ENCODE measurements at regions not wholly inside any gene's neighbourhood (a gene's known extent, or its start where the extent isn't known, plus 50 kb on each side); places are given as distances from the start of the nearest gene placed in this dataset.

GRCh38 chr13:99819967-99820366 lies 151.6 kb downstream of the ZIC5 start:
- no peak for DNase-seq

- DNase-seq: no peak
Observed at GRCh38 chr13:99816321-99816720, 155.2 kb downstream of the ZIC5 start.

GRCh38 chr13:99813336-99814095 lies 158.1 kb downstream of the ZIC5 start:
- DNase-seq: no peak

- no peak for DNase-seq
Observed at GRCh38 chr13:99812625-99813024, 158.9 kb downstream of the ZIC5 start.

- DNase-seq: no peak
Observed at GRCh38 chr13:99811067-99811700, 160.4 kb downstream of the ZIC5 start.

GRCh38 chr13:99809926-99810325 lies 161.6 kb downstream of the ZIC5 start:
- DNase-seq: no peak

GRCh38 chr13:99809496-99809895 lies 162.1 kb downstream of the ZIC5 start:
- no peak for DNase-seq

GRCh38 chr13:99808786-99809185 lies 162.8 kb downstream of the ZIC5 start:
- no peak for DNase-seq

- no peak for DNase-seq
Observed at GRCh38 chr13:99806671-99807070, 164.9 kb downstream of the ZIC5 start.

GRCh38 chr13:99805361-99805760 lies 166.2 kb downstream of the ZIC5 start:
- DNase-seq: no peak

GRCh38 chr13:99803141-99803540 lies 168.4 kb downstream of the ZIC5 start:
- DNase-seq: no peak

- no peak for DNase-seq
Observed at GRCh38 chr13:99802416-99802815, 169.2 kb downstream of the ZIC5 start.

- DNase-seq: no peak
Observed at GRCh38 chr13:99800951-99801350, 170.6 kb downstream of the ZIC5 start.

- no peak for DNase-seq
Observed at GRCh38 chr13:99800011-99800410, 171.6 kb downstream of the ZIC5 start.

- DNase-seq: no peak
Observed at GRCh38 chr13:99798756-99799155, 172.8 kb downstream of the ZIC5 start.

- no peak for DNase-seq
Observed at GRCh38 chr13:99797691-99798090, 173.9 kb downstream of the ZIC5 start.

GRCh38 chr13:99796175-99796819 lies 175.3 kb downstream of the ZIC5 start:
- DNase-seq: no peak

- no peak for DNase-seq
Observed at GRCh38 chr13:99792079-99792921, 179.3 kb downstream of the ZIC5 start.

GRCh38 chr13:99782669-99783068 lies 188.9 kb downstream of the ZIC5 start:
- DNase-seq: no peak

- no peak for DNase-seq
Observed at GRCh38 chr13:99778500-99778899, 193.1 kb downstream of the ZIC5 start.

GRCh38 chr13:99777873-99778272 lies 193.7 kb downstream of the ZIC5 start:
- DNase-seq: no peak

- no peak for DNase-seq
Observed at GRCh38 chr13:99774644-99775043, 196.9 kb downstream of the ZIC5 start.

- DNase-seq: no peak
Observed at GRCh38 chr13:99768986-99769385, 202.6 kb downstream of the ZIC5 start.

All from effector CD4-positive, alpha-beta T cell (primary cell).